ENCODE measurements at regions not wholly inside any gene's neighbourhood (a gene's known extent, or its start where the extent isn't known, plus 50 kb on each side); places are given as distances from the start of the nearest gene placed in this dataset.

DNA sequence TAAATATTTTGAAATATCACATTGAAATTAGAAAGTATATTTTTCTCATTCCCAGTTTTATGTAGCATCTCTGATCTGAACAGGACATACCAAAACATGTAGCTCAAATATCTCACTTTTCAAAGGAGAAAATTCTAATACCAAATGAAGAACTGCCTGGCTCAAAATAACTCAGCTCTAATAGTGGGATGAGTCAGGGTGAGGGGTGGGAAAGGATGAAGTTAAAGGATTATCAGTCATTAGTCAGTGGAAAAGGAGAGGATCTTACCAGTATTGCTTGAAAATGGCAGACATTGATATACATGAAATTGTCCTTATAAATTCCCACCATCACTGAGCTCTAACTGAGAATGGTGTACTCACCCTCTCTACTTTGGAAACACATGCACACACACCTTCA is 803.2 kb downstream of the RAPGEF2 start:
- POLR2A ChIA-PET: no interaction called here
- Histone ChIP-seq H3K4me1 (ENCODE audit: insufficient read depth, low read length) (no peaks in the 10 kb centered on the region), H3K36me3 (replicated peaks in 1 of 2; ENCODE audit: control insufficient read depth in 1 of 2, insufficient read depth in 2 of 2, low read length in 2 of 2) (no peaks in the 10 kb centered on the region), H4K20me1 (ENCODE audit: insufficient read depth, low read length) (no peaks in the 10 kb centered on the region), H3K27ac (ENCODE audit: extremely low read length, insufficient read depth, low read length) (no peak overlapping the region), H3K79me2 (ENCODE audit: insufficient read depth, low read length) (no peaks in the 10 kb centered on the region), H3K4me3 (replicated peaks in 1 of 3; ENCODE audit: insufficient read depth in 1 of 3, low read depth in 2 of 3, low read length in 3 of 3) (no peak overlapping the region), H2AFZ (ENCODE audit: low read length) (no peak overlapping the region), H3K27me3 (ENCODE audit: control insufficient read depth in 1 of 2, insufficient read depth in 2 of 2, low read length in 2 of 2) (no peaks in the 10 kb centered on the region; a peak in 1 of 5 replicates), H3K4me2 (ENCODE audit: low read depth, low read length) (no peak overlapping the region), H3K9ac (ENCODE audit: insufficient read depth, low read depth, low read length) (no peak overlapping the region), H3K9me3 (ENCODE audit: low read length) (no peaks in the 10 kb centered on the region)
- DNase-seq (ENCODE audit: low spot score): no peak
- no TSS peak for BruUV-seq (replicated peaks)
- TF ChIP-seq, protein P1, sequence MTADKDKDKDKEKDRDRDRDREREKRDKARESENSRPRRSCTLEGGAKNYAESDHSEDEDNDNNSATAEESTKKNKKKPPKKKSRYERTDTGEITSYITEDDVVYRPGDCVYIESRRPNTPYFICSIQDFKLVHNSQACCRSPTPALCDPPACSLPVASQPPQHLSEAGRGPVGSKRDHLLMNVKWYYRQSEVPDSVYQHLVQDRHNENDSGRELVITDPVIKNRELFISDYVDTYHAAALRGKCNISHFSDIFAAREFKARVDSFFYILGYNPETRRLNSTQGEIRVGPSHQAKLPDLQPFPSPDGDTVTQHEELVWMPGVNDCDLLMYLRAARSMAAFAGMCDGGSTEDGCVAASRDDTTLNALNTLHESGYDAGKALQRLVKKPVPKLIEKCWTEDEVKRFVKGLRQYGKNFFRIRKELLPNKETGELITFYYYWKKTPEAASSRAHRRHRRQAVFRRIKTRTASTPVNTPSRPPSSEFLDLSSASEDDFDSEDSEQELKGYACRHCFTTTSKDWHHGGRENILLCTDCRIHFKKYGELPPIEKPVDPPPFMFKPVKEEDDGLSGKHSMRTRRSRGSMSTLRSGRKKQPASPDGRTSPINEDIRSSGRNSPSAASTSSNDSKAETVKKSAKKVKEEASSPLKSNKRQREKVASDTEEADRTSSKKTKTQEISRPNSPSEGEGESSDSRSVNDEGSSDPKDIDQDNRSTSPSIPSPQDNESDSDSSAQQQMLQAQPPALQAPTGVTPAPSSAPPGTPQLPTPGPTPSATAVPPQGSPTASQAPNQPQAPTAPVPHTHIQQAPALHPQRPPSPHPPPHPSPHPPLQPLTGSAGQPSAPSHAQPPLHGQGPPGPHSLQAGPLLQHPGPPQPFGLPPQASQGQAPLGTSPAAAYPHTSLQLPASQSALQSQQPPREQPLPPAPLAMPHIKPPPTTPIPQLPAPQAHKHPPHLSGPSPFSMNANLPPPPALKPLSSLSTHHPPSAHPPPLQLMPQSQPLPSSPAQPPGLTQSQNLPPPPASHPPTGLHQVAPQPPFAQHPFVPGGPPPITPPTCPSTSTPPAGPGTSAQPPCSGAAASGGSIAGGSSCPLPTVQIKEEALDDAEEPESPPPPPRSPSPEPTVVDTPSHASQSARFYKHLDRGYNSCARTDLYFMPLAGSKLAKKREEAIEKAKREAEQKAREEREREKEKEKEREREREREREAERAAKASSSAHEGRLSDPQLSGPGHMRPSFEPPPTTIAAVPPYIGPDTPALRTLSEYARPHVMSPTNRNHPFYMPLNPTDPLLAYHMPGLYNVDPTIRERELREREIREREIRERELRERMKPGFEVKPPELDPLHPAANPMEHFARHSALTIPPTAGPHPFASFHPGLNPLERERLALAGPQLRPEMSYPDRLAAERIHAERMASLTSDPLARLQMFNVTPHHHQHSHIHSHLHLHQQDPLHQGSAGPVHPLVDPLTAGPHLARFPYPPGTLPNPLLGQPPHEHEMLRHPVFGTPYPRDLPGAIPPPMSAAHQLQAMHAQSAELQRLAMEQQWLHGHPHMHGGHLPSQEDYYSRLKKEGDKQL (CRISPR knock-in tag; IDR thresholded peaks at IDR 0.05; ENCODE audit: low read depth): no peak
- TF ChIP-seq ZNF879 (CRISPR knock-in tag; IDR thresholded peaks at IDR 0.05): no peak
- TF ChIP-seq, protein P2, sequence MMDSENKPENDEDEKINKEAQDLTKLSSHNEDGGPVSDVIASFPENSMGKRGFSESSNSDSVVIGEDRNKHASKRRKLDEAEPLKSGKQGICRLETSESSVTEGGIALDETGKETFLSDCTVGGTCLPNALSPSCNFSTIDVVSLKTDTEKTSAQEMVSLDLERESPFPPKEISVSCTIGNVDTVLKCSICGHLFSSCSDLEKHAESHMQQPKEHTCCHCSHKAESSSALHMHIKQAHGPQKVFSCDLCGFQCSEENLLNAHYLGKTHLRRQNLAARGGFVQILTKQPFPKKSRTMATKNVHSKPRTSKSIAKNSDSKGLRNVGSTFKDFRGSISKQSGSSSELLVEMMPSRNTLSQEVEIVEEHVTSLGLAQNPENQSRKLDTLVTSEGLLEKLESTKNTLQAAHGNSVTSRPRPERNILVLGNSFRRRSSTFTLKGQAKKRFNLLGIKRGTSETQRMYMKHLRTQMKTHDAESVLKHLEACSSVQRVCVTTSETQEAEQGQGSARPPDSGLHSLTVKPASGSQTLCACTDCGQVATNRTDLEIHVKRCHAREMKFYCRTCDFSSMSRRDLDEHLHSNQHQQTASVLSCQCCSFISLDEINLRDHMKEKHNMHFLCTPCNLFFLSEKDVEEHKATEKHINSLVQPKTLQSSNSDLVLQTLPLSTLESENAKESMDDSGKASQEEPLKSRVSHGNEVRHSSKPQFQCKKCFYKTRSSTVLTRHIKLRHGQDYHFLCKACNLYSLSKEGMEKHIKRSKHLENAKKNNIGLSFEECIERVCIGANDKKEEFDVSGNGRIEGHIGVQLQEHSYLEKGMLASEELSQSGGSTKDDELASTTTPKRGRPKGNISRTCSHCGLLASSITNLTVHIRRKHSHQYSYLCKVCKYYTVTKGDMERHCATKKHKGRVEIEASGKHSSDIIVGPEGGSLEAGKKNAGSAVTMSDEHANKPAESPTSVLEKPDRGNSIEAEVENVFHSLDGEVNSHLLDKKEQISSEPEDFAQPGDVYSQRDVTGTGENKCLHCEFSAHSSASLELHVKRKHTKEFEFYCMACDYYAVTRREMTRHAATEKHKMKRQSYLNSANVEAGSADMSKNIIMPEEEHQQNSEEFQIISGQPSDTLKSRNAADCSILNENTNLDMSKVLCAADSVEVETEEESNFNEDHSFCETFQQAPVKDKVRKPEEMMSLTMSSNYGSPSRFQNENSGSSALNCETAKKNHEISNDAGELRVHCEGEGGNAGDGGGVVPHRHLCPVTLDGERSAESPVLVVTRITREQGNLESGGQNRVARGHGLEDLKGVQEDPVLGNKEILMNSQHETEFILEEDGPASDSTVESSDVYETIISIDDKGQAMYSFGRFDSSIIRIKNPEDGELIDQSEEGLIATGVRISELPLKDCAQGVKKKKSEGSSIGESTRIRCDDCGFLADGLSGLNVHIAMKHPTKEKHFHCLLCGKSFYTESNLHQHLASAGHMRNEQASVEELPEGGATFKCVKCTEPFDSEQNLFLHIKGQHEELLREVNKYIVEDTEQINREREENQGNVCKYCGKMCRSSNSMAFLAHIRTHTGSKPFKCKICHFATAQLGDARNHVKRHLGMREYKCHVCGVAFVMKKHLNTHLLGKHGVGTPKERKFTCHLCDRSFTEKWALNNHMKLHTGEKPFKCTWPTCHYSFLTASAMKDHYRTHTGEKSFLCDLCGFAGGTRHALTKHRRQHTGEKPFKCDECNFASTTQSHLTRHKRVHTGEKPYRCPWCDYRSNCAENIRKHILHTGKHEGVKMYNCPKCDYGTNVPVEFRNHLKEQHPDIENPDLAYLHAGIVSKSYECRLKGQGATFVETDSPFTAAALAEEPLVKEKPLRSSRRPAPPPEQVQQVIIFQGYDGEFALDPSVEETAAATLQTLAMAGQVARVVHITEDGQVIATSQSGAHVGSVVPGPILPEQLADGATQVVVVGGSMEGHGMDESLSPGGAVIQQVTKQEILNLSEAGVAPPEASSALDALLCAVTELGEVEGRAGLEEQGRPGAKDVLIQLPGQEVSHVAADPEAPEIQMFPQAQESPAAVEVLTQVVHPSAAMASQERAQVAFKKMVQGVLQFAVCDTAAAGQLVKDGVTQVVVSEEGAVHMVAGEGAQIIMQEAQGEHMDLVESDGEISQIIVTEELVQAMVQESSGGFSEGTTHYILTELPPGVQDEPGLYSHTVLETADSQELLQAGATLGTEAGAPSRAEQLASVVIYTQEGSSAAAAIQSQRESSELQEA (CRISPR knock-in tag; IDR thresholded peaks at IDR 0.05; ENCODE audit: not compliant biosample characterization): no peak
- TF ChIP-seq TCF12 (IDR thresholded peaks at IDR 0.05): no peak
- TF ChIP-seq TCF12 (CRISPR knock-in tag; IDR thresholded peaks at IDR 0.05): no peak
- TF ChIP-seq, protein P3, sequence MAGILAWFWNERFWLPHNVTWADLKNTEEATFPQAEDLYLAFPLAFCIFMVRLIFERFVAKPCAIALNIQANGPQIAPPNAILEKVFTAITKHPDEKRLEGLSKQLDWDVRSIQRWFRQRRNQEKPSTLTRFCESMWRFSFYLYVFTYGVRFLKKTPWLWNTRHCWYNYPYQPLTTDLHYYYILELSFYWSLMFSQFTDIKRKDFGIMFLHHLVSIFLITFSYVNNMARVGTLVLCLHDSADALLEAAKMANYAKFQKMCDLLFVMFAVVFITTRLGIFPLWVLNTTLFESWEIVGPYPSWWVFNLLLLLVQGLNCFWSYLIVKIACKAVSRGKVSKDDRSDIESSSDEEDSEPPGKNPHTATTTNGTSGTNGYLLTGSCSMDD (CRISPR knock-in tag; IDR thresholded peaks at IDR 0.05): no peak
- no peak for ATAC-seq
- FAIRE-seq: no peak
- intact Hi-C loops (cut with micrococcal nuclease; ENCODE audit: unreplicated experiment) (no loop called here), in situ Hi-C loops (cut with HindIII; ENCODE audit: extremely low pct_ligation_motif_present, low pct_unique_long_range_greater_than_20kb) (no loop called here)
- CTCF ChIA-PET (ENCODE audit: low intra/inter-chr PET ratio, low total read pairs): no interaction called here
